ENCODE measurements at regions not wholly inside any gene's neighbourhood (a gene's known extent, or its start where the extent isn't known, plus 50 kb on each side); places are given as distances from the start of the nearest gene placed in this dataset.

DNA sequence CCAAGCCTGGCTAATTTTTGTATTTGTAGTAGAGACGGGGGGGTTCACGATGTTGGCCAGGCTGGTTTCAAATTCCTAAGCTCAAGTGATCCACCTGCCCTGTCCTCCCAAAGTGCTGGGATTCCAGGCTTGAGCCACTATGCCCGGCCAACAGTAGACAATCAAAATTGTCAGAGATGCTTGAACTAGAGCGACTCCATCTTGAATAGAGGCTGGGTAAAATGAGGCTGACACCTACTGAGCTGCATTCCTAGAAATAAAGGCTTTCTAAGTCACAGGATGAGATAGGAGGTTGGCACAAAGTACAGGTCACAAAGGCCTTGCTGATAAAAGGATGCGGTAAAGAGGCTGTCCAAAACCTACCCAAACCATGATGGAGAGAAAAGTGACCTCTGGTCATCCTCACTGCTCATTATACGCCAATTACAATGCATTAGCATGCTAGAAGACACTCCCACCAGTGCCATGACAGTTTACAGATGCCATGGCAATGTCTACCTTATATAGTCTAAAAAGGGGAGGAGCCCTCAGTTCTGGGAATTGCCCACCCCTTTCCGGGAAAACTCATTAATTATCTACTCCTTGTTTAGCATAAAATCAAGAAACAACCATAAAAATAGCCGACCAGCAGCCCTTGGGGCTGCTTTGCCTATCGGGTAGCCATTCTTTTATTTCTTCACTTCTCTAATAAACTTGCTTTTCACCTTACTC lies 134.5 kb downstream of the BAMBI start (continued):
- TF ChIP-seq, protein P1, sequence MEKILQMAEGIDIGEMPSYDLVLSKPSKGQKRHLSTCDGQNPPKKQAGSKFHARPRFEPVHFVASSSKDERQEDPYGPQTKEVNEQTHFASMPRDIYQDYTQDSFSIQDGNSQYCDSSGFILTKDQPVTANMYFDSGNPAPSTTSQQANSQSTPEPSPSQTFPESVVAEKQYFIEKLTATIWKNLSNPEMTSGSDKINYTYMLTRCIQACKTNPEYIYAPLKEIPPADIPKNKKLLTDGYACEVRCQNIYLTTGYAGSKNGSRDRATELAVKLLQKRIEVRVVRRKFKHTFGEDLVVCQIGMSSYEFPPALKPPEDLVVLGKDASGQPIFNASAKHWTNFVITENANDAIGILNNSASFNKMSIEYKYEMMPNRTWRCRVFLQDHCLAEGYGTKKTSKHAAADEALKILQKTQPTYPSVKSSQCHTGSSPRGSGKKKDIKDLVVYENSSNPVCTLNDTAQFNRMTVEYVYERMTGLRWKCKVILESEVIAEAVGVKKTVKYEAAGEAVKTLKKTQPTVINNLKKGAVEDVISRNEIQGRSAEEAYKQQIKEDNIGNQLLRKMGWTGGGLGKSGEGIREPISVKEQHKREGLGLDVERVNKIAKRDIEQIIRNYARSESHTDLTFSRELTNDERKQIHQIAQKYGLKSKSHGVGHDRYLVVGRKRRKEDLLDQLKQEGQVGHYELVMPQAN (IDR thresholded peaks at IDR 0.05; ENCODE audit: borderline replicate concordance), result no peak
- TF ChIP-seq DDX20 (tag; IDR thresholded peaks at IDR 0.05; ENCODE audit: low read depth), result peak; percentile 95
- peak; percentile 81; the same call in 1 of the 2 replicates for TF ChIP-seq ZNF57 (CRISPR knock-in tag; IDR thresholded peaks at IDR 0.05)
- no peak for TF ChIP-seq BRF2 (IDR thresholded peaks at IDR 0.05; ENCODE audit: borderline replicate concordance, insufficient read depth, insufficient read length)
- peak; percentile 93 for TF ChIP-seq TEAD2 (tag; IDR thresholded peaks at IDR 0.05)
- 0 out of 2 replicates have a peak, but pooled peaks have one; percentile 43 for TF ChIP-seq HOXB6 (CRISPR knock-in tag; IDR thresholded peaks at IDR 0.05; ENCODE audit: borderline replicate concordance)
- TF ChIP-seq WHSC1 (IDR thresholded peaks at IDR 0.05; ENCODE audit: low read length), result no peak
- TF ChIP-seq ZNF77 (CRISPR knock-in tag; IDR thresholded peaks at IDR 0.05), result no peak
- TF ChIP-seq FOXP1 (CRISPR knock-in tag; IDR thresholded peaks at IDR 0.05), result no peak
- TF ChIP-seq ZBTB9 (CRISPR knock-in tag; IDR thresholded peaks at IDR 0.05), result peak; percentile 93; the same call in 1 of the 2 replicates
- no peak for TF ChIP-seq ZNF75A (CRISPR knock-in tag; IDR thresholded peaks at IDR 0.05)
- no peak for TF ChIP-seq POLR3G (IDR thresholded peaks at IDR 0.05; ENCODE audit: extremely low read depth, insufficient read length, insufficient replicate concordance)
- TF ChIP-seq PHB2 (IDR thresholded peaks at IDR 0.05; ENCODE audit: low read depth), result no peak
- TF ChIP-seq MED1 (CRISPR knock-in tag; IDR thresholded peaks at IDR 0.05; ENCODE audit: borderline replicate concordance), result no peak
- no peak for TF ChIP-seq CEBPB (tag; IDR thresholded peaks at IDR 0.05)
- peak; percentile 90 for TF ChIP-seq ZNF766 (CRISPR knock-in tag; conservative IDR thresholded peaks at IDR 0.05)
- no peak for TF ChIP-seq RFX5 (IDR thresholded peaks at IDR 0.05; ENCODE audit: low read depth, low read length)
- peak; percentile 96 for TF ChIP-seq ZNF76 (CRISPR knock-in tag; IDR thresholded peaks at IDR 0.05; ENCODE audit: borderline replicate concordance)
- 0 out of 2 replicates have a peak, but pooled peaks have one; percentile 63 for TF ChIP-seq ZNF717 (CRISPR knock-in tag; IDR thresholded peaks at IDR 0.05)
- peak; percentile 81 for TF ChIP-seq ZNF444 (CRISPR knock-in tag; IDR thresholded peaks at IDR 0.05)
- TF ChIP-seq SP1 (CRISPR knock-in tag; IDR thresholded peaks at IDR 0.05), result peak; percentile 67
- TF ChIP-seq SIX5 (IDR thresholded peaks at IDR 0.05; ENCODE audit: borderline replicate concordance in 1 of 2, insufficient read depth in 1 of 2, low read depth in 1 of 2, low read length in 2 of 2), result 0 out of 4 replicates have a peak, but pooled peaks of 1 of the 2 experiments have one; percentile 22
- TF ChIP-seq PHTF2 (CRISPR knock-in tag; IDR thresholded peaks at IDR 0.05), result peak; percentile 80
- no peak for TF ChIP-seq ZNF589 (CRISPR knock-in tag; IDR thresholded peaks at IDR 0.05; ENCODE audit: low read depth)
- TF ChIP-seq ERF (CRISPR knock-in tag; IDR thresholded peaks at IDR 0.05), result peak; percentile 99
- TF ChIP-seq U2AF1 (optimal IDR thresholded peaks at IDR 0.05; ENCODE audit: low read depth, low read length), result no peak
- TF ChIP-seq SRSF1 (IDR thresholded peaks at IDR 0.05; ENCODE audit: low read depth, low read length), result no peak
